Retina (tissue), 1 donor: ENCODE measurements at regions not wholly inside any gene's neighbourhood (a gene's known extent, or its start where the extent isn't known, plus 50 kb on each side); places are given as distances from the start of the nearest gene placed in this dataset.
"Not testable (repeated sequence)": the region's sequence is repeated elsewhere in the genome, so short reads cannot be mapped to it uniquely, and the experiment has no call there.

Source experiments
- DNase-seq: peaks from one replicate; pipeline ENCODE4 v3.0.0-alpha.2; 2016

- no peak for DNase-seq
These were observed 107.7 kb upstream of the TSC22D2 start for GRCh38 chr3:150300388-150300787.

DNA sequence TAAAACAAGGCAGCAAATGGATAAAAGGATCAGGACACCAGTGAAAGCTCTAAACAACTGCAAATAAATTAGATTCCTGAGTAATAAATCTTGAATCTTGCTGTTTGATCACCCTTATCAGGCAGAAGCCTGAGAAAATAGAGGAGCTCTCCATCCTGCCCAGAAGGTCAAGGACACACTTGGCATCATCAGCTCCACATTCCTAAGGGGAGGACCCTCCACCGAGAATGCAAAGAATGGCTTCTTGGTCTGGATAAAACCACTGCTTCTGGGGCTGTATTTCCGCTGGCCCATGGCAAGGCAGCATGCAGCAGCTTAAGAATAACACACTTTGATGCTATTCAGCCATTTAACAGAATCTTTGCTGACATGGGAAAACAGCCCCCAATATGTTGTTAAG lies 108.9 kb upstream of the TSC22D2 start:
- DNase-seq = no peak

- no peak for DNase-seq
These were observed 111.1 kb upstream of the TSC22D2 start for GRCh38 chr3:150296966-150297365.

GRCh38 chr3:150296123-150296735 lies 111.9 kb upstream of the TSC22D2 start:
- no peak for DNase-seq

GRCh38 chr3:150293401-150294001 lies 114.6 kb upstream of the TSC22D2 start:
- no peak for DNase-seq

- DNase-seq = no peak
These were observed 115.2 kb upstream of the TSC22D2 start for GRCh38 chr3:150292891-150293290.

GRCh38 chr3:150291515-150291914 lies 116.6 kb upstream of the TSC22D2 start:
- no peak for DNase-seq

- DNase-seq = no peak
These were observed 121.5 kb upstream of the TSC22D2 start for GRCh38 chr3:150286390-150287147.

- no peak for DNase-seq
These were observed 122.5 kb upstream of the TSC22D2 start for GRCh38 chr3:150285601-150286000.

DNA sequence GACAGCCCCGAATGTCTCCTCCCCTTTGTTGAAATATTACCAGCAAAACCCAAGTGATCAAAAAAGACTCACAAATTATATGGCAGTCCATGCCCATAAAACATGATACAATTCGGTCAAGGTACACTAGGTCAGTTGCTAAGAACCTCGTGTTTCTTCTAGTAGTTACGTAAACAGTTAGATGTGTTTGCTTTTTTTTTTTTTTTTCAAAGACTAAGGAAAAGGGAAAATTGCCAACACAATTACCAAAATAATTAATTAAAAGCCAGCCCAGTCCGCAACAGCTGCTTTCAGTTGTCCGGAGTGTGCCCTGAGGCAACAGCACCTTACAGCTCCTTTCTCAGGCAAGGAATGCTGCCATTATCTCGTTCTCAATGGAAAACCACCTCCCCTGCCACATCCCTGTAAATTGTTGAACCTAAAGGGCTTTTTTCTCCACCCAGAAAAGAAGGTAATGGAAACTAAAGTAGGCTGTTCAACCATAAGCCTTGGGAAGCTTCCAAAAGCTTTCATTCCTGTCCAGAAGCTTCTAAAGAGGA lies 129.2 kb upstream of the TSC22D2 start:
- DNase-seq = no peak

GRCh38 chr3:150278195-150278594 lies 129.9 kb upstream of the TSC22D2 start:
- no peak for DNase-seq

DNA sequence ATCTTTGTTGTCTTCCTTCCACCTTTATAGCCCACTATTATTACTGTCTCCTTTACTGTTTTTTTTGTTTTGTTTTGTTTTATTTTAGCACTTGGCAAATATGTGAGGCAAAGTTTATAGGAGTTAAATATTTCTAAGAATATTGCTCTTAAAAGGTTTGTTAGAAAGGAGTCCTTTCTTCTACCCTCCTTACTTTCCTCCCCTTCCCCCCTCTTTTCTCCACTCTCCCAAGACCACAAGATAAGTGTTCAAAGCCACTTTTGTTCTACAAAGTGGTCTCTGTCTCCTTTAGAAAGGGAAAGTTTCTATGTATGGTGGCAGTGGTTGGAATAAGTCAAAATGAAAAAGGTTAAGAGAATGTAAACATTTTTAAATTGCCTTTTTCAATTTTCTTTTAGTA lies 130.7 kb upstream of the TSC22D2 start:
- no peak for DNase-seq

- DNase-seq = no peak
These were observed 132.2 kb upstream of the TSC22D2 start for GRCh38 chr3:150275941-150276340.

- no peak for DNase-seq
These were observed 133.7 kb upstream of the TSC22D2 start for GRCh38 chr3:150274372-150274771.

- DNase-seq = no peak
These were observed 134.7 kb upstream of the TSC22D2 start for GRCh38 chr3:150273396-150273795.

- DNase-seq = no peak
These were observed 136.5 kb upstream of the TSC22D2 start for GRCh38 chr3:150271591-150271960.

GRCh38 chr3:150270883-150271590 lies 137.1 kb upstream of the TSC22D2 start:
- no peak for DNase-seq

DNA sequence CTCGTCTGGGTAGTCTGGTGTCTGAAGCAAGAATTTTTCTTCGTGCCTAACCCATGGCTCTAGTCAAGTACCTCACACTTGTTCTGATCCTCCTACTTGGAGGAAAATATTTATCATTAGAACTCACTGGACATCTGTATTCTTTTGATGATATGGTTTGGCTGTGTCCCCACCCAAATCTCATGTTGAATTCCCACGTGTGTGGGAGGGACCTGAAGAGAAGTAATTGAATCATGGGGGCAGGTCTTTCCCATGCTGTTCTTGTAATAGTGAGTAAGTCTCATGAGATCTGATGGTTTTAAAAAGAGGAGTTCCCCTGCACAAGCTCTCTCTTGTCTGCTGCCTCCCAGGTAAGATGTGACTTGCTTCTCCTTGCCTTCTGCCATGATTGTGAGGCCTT lies 137.7 kb upstream of the TSC22D2 start:
- not testable (repeated sequence) for DNase-seq

DNA sequence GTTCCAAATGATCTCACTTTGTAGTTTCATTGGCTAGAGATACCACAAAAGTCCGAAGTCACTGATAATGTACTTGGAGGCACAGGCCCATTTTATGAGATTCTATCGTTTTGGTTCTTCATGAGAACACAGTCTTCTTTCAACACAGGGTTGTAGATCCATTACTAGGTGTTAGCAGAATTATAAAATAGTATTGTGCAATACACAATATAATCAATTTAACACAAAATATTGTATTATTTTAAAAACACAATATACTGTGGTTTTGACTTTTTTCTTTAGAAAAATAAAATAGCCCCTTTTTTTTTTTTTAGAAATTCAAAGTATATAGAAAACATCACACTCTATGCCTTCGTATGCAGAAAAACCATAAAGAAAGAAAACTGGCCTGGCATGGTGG lies 138.6 kb upstream of the TSC22D2 start:
- no peak for DNase-seq

DNA sequence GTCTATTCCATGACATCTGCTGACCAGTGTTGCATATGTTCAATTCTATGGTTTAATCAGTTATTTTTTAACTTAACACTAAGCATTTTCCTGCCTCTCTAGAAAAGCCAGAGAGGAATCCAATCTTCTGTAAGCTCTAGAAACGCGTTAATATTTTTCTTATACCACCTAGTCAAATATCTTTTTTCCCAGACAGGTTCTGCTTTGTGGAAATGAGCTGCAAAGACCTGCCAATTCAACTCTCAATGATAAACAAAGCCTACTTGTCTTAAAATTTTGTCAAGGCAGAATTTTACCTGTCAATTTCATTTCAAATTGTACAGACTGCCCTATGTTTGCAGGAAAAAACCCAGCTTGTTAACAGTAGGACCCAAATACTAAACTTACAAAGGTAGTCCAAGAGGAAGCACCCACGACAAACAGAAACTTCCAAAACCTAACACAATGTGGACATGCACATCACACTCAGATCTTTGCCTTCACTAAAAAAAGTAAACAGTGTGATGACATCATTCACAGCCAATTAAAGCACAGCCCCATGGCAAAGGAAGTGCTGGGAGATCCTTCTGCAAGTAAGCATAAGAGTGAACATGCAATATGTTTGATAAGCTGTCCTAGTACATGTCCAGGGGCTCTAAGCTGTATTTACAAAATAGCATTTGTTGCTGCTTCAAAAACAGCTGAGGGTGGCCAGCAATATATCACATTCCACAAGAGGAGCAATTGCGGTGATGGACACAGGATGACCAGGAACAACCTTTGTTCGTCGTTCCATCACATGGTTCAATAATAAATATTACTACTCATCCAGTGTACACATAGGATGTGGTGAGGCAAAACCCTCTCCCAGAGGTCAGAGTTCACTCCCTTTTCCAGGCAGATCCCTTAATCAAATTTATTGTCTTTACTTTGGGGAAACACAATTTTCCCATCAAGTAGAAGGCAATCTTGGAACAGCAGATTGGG lies 139.4 kb upstream of the TSC22D2 start:
- no peak for DNase-seq

DNA sequence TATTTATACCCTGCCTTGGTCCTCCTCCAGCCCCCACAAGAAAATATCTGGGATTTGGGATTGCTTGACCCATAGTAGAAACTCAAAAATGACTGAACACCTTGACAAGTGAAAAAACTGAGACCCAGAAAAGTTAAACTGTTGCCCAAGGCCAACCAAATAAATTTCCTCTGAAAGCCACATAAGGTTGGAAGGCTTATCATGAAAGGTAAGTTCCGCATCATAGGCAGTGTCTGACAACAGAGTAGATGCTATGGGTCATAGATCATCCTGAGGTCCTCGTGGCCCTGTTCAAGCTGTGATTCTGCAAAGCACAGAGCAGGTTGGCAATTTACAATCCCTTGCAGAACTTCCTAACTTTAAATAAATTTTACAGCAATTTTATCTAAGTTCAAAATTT lies 140.8 kb upstream of the TSC22D2 start:
- no peak for DNase-seq

GRCh38 chr3:150265305-150265704 lies 142.8 kb upstream of the TSC22D2 start:
- DNase-seq = no peak
